ENCODE measurements at regions not wholly inside any gene's neighbourhood (a gene's known extent, or its start where the extent isn't known, plus 50 kb on each side); places are given as distances from the start of the nearest gene placed in this dataset.

- Histone ChIP-seq H3K9me3 (ENCODE audit: control insufficient read depth in 4 of 4, low read length in 3 of 4) (no peaks in the 10 kb centered on the region), H3K27me3 (ENCODE audit: control insufficient read depth in 4 of 4, insufficient read depth in 4 of 4, low read length in 3 of 4) (no peaks in the 10 kb centered on the region), H3K36me3 (ENCODE audit: control insufficient read depth in 4 of 4, insufficient read depth in 3 of 4, low read depth in 1 of 4, low read length in 3 of 4) (no peaks in the 10 kb centered on the region), H3K4me3 (ENCODE audit: low read depth in 1 of 3, low read length in 3 of 3) (no peak overlapping the region), H3K9ac (ENCODE audit: low read depth in 1 of 2, low read length in 2 of 2) (no peak overlapping the region), H3K27ac (ENCODE audit: low read depth in 1 of 2, low read length in 2 of 2) (no peak overlapping the region), H3K4me1 (ENCODE audit: control insufficient read depth in 4 of 4, insufficient read depth in 4 of 4, low read length in 3 of 4) (no peaks in the 10 kb centered on the region)
- TF ChIP-seq, protein P1, sequence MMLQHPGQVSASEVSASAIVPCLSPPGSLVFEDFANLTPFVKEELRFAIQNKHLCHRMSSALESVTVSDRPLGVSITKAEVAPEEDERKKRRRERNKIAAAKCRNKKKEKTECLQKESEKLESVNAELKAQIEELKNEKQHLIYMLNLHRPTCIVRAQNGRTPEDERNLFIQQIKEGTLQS (IDR thresholded peaks at IDR 0.05), result no peak
- TF ChIP-seq FOXA2 (IDR thresholded peaks at IDR 0.05), result no peak
- TF ChIP-seq JUND (IDR thresholded peaks at IDR 0.05), result no peak
- no peak for TF ChIP-seq RXRA (IDR thresholded peaks at IDR 0.05)
- DNase-seq (ENCODE audit: low spot score), result no peak
- WGBS, result 41% methylated on average over 6 of the region's 6 CpGs
Observed at GRCh38 chr13:88656751-88657150, 985.6 kb downstream of the SLITRK5 start.

DNA sequence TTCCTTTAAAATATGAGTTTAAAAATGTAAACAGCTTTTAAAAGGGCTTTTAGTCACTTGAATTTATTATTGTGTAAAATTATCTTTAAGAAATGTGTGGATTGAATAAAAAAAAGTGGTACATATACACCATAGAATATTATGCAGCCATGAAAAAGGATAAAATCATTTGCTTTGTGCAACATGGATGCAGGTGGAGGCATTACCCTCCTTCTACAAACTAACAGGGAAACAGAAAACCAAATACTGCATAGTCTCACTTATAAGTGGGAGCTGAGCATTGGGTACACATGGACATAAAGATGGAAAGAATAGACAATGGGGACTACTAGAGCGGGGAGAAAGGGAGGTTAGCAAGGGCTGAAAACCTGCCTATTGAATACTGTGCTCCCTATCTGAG is 999.3 kb downstream of the SLITRK5 start:
- no peak for DNase-seq (ENCODE audit: low spot score)
- TF ChIP-seq HNF4G (IDR thresholded peaks at IDR 0.05), result no peak
- no peak for TF ChIP-seq YY1 (IDR thresholded peaks at IDR 0.05)
- TF ChIP-seq FOXA2 (IDR thresholded peaks at IDR 0.05), result no peak
- no peak for TF ChIP-seq ZBTB33 (IDR thresholded peaks at IDR 0.05)
- TF ChIP-seq, protein P2, sequence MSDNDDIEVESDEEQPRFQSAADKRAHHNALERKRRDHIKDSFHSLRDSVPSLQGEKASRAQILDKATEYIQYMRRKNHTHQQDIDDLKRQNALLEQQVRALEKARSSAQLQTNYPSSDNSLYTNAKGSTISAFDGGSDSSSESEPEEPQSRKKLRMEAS (IDR thresholded peaks at IDR 0.05), result no peak
- TF ChIP-seq GABPA (IDR thresholded peaks at IDR 0.05 in 1 of 2, conservative IDR thresholded peaks at IDR 0.05 in 1 of 2), result no peak
- no peak for TF ChIP-seq JUND (IDR thresholded peaks at IDR 0.05)
- TF ChIP-seq EGR1 (IDR thresholded peaks at IDR 0.05; ENCODE audit: low read depth in 2 of 2), result no peak
- TF ChIP-seq RAD21 (IDR thresholded peaks at IDR 0.05), result no peak
- TF ChIP-seq FOXA1 (IDR thresholded peaks at IDR 0.05), result no peak
- H3K9me3 ChIP-seq (ENCODE audit: control insufficient read depth in 4 of 4, low read length in 3 of 4), result no peaks in the 10 kb centered on the region
- no peak overlapping the region for H3K4me3 ChIP-seq (ENCODE audit: low read depth in 1 of 3, low read length in 3 of 3)
- no peaks in the 10 kb centered on the region for H3K4me1 ChIP-seq (ENCODE audit: control insufficient read depth in 4 of 4, insufficient read depth in 4 of 4, low read length in 3 of 4)
- no peak overlapping the region for H3K9ac ChIP-seq (ENCODE audit: low read depth in 1 of 2, low read length in 2 of 2)
- WGBS, result 72% methylated on average over 1 of the region's 1 CpG
- H3K27me3 ChIP-seq (ENCODE audit: control insufficient read depth in 4 of 4, insufficient read depth in 4 of 4, low read length in 3 of 4), result no peaks in the 10 kb centered on the region
- H3K36me3 ChIP-seq (ENCODE audit: control insufficient read depth in 4 of 4, insufficient read depth in 3 of 4, low read depth in 1 of 4, low read length in 3 of 4), result no peaks in the 10 kb centered on the region
- H3K27ac ChIP-seq (ENCODE audit: low read depth in 1 of 2, low read length in 2 of 2), result no peak overlapping the region

GRCh38 chr13:88674841-88675240 is 1003.7 kb downstream of the SLITRK5 start:
- no peak for TF ChIP-seq HNF4G (IDR thresholded peaks at IDR 0.05)

More at GRCh38 chr13:88674841-88675240, 1003.7 kb downstream of the SLITRK5 start:
- H3K36me3 ChIP-seq (ENCODE audit: control insufficient read depth in 4 of 4, insufficient read depth in 3 of 4, low read depth in 1 of 4, low read length in 3 of 4), result no peaks in the 10 kb centered on the region
- no peaks in the 10 kb centered on the region for H3K27me3 ChIP-seq (ENCODE audit: control insufficient read depth in 4 of 4, insufficient read depth in 4 of 4, low read length in 3 of 4)
- no peak overlapping the region for H3K4me3 ChIP-seq (ENCODE audit: low read depth in 1 of 3, low read length in 3 of 3)
- H3K4me1 ChIP-seq (ENCODE audit: control insufficient read depth in 4 of 4, insufficient read depth in 4 of 4, low read length in 3 of 4), result no peaks in the 10 kb centered on the region
- H3K9me3 ChIP-seq (ENCODE audit: control insufficient read depth in 4 of 4, low read length in 3 of 4), result no peaks in the 10 kb centered on the region
- no peak overlapping the region for H3K9ac ChIP-seq (ENCODE audit: low read depth in 1 of 2, low read length in 2 of 2)
- DNase-seq (ENCODE audit: low spot score), result no peak
- 52% methylated on average over 2 of the region's 2 CpGs for WGBS
- H3K27ac ChIP-seq (ENCODE audit: low read depth in 1 of 2, low read length in 2 of 2), result no peak overlapping the region

All from liver (tissue), 7 donors.